Uterus (tissue), 2 donors: ENCODE measurements at regions not wholly inside any gene's neighbourhood (a gene's known extent, or its start where the extent isn't known, plus 50 kb on each side); places are given as distances from the start of the nearest gene placed in this dataset.

Experiments
- CTCF ChIP-seq, 4 experiments: fragments of 200-600 bp in 2 of 4; fragments of 450-650 bp in 2 of 4; sonication (generic) in 2 of 4; IDR thresholded peaks; one replicate each; pipeline ENCODE4 v1.5.1; 2016 to 2019; ENCODE audit warnings: antibody characterized with exemption in 4 of 4, mild to moderate bottlenecking in 2 of 4, moderate library complexity in 1 of 4
- POLR2A ChIP-seq, 2 donors: fragments of 450-650 bp; IDR thresholded peaks; one replicate each; pipeline ENCODE4 v1.6.1; 2016; ENCODE audit warnings: antibody characterized with exemption in 2 of 2, mild to moderate bottlenecking in 1 of 2, moderate library complexity in 1 of 2

GRCh38 chr1:106756752-106757151 is 299.7 kb upstream of the PRMT6 start:
- TF ChIP-seq CTCF (IDR thresholded peaks at IDR 0.05) (no peak), POLR2A (IDR thresholded peaks at IDR 0.05) (no peak)
